NCI-H345 treated with DMSO at 0.1 percent for 48 hours (cell line): ENCODE measurements at regions not wholly inside any gene's neighbourhood (a gene's known extent, or its start where the extent isn't known, plus 50 kb on each side); places are given as distances from the start of the nearest gene placed in this dataset.
"Not testable (repeated sequence)": the region's sequence is repeated elsewhere in the genome, so short reads cannot be mapped to it uniquely, and the experiment has no call there.

Experiments
- DNase-seq: peaks from one replicate; lab custom pipeline; 2025; ENCODE audit not compliant: unreplicated experiment; lab: John Stamatoyannopoulos, UW

GRCh38 chr5:41995193-41995592, 70.1 kb downstream of the FBXO4 start:
- DNase-seq = no peak

GRCh38 chr5:42001673-42002072, 76.6 kb downstream of the FBXO4 start:
- DNase-seq = no peak

GRCh38 chr5:42003852-42004251, 78.8 kb downstream of the FBXO4 start:
- not testable (repeated sequence) for DNase-seq

- DNase-seq = no peak
Observed at GRCh38 chr5:42005561-42006153, 80.6 kb downstream of the FBXO4 start.

GRCh38 chr5:42013561-42013960, 88.5 kb downstream of the FBXO4 start:
- DNase-seq = no peak

- no peak for DNase-seq
Observed at GRCh38 chr5:42015254-42015653, 90.2 kb downstream of the FBXO4 start.

- DNase-seq = no peak
Observed at GRCh38 chr5:42015681-42016080, 90.6 kb downstream of the FBXO4 start.

- DNase-seq = no peak
Observed at GRCh38 chr5:42020788-42021530, 95.9 kb downstream of the FBXO4 start.

- no peak for DNase-seq
Observed at GRCh38 chr5:42021923-42022322, 96.8 kb downstream of the FBXO4 start.

GRCh38 chr5:42022383-42022972, 97.4 kb downstream of the FBXO4 start:
- no peak for DNase-seq

GRCh38 chr5:42026446-42026845, 101.4 kb downstream of the FBXO4 start:
- no peak for DNase-seq

GRCh38 chr5:42032137-42032536, 107.1 kb downstream of the FBXO4 start:
- DNase-seq = no peak

GRCh38 chr5:42035526-42035925, 110.4 kb downstream of the FBXO4 start:
- no peak for DNase-seq

GRCh38 chr5:42036379-42036778, 111.3 kb downstream of the FBXO4 start:
- no peak for DNase-seq

GRCh38 chr5:42037379-42037932, 112.4 kb downstream of the FBXO4 start:
- DNase-seq = no peak

GRCh38 chr5:42043400-42043799, 118.3 kb downstream of the FBXO4 start:
- DNase-seq = no peak

- peak; percentile 35 for DNase-seq
Observed at GRCh38 chr5:42057254-42057690, 132.2 kb downstream of the FBXO4 start.

- DNase-seq = no peak
Observed at GRCh38 chr5:42059291-42059690, 134.2 kb downstream of the FBXO4 start.

GRCh38 chr5:42059778-42060464, 134.8 kb downstream of the FBXO4 start:
- no peak for DNase-seq

- no peak for DNase-seq
Observed at GRCh38 chr5:42061121-42061520, 136.0 kb downstream of the FBXO4 start.

- no peak for DNase-seq
Observed at GRCh38 chr5:42064821-42065220, 139.7 kb downstream of the FBXO4 start.
